NCI-H2171 (cell line): ENCODE measurements at regions not wholly inside any gene's neighbourhood (a gene's known extent, or its start where the extent isn't known, plus 50 kb on each side); places are given as distances from the start of the nearest gene placed in this dataset.

ENCODE experiments used
- DNase-seq: peaks from one replicate; lab custom pipeline; 2025; lab: John Stamatoyannopoulos, UW

DNA sequence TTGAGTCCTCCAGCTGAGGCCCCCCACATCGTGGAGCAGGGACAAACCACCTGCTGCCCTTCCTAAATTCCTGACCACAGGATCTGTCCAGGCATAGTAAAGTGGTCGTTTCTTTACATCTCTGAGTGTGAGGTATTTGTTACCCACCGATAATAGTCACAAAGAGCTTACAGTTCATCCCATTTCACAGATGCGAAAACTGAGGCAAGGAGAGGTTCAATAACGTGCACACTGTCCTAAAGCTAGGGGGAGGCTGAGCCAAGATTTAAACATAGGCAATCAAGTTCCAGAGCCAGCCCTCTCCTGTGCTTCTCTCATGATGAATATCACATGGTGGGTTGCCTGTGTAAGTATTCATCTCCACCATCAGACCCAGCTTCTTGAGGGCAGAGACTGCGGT is 135.4 kb downstream of the CCT6B start:
- no peak for DNase-seq

DNA sequence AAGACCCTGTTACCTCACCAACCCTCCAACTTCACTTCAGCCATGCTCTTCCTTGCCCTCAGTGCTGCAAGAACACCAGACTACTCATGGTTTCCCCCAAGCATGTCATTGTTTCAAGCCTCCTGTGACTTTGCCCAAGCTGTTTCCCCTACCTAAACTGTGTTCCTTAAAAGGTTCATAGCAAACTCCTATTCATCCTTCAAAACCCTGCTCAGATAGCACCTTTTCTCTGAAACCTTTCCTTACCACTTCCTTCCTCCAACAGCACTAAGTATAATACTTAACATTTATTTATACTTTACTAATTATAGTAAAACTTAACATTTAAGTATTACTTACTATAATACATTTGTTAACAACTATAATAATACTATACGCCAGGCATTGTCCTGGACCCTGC is 136.2 kb downstream of the CCT6B start:
- DNase-seq: no peak

DNA sequence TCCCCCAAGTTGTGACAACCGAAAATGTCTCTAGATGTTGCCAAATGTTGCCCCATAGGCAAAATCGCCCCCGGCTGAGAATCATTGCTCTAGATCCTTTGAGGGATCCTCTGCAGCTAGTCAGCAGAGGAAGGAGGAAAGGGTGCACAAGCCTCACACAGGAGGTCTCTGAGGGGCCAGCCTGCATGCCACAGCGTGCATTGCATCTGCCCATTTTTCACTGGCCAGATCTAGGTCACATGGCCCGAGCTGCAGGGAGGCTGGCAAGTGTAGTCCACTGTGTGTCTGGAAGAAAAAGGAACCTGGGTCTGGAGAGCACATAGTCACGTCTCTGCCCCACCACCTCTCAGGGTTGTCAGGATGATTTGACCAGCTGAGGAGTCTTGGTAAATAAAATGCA is 138.2 kb downstream of the CCT6B start:
- no peak for DNase-seq

DNA sequence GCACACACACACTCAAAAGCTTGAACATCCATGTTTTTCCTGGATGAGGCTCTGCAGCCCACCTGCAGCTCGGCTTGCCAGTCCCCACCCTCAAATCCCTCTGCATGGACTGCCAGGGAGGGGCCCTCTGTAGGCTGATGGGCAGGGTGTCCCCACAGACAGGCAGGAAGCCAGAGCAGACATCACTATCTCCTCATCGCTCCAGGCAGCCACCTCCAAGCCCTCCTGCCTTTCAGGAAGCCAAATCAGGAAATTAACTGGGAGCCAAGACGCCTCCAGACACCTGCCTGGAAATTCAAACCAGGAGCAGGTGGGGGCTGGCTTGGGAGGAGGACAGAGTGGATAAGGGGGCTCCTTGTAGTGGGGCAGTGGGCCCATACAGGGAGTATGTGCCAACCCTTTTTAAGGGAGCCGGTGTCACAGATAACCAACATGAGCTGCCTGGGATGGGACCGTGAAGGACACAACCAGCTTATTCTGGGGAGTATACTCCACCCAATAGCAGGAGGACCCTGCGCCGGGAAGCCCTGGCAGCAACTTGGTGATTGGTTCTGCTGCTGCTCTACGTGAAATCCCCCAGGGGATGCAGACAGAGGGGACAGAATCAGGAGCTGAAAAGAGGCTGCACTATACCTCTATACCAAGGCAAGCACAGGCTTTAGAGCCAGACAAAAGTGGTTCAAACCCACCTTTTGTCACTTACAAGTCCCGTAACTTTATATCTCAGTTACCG is 139.1 kb downstream of the CCT6B start:
- no peak for DNase-seq

DNA sequence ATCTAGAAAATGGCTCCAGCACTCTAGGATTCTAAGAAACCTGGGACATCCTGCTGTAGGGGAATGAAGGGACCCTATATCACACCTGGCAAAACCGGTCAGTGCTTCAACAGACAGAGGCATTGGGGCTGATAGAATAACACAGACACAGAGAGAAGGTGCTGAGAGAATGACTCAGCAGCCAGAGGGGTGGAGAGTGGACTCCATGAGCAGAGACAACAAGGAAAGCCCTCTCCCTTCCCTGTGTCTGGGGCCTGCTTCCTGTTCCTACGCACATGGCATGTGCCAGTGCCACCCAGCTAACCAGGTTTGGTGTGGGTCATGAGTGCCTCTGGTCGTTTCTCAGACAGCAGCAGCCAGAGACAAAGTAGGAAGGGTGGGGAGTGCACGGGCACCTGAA is 140.3 kb downstream of the CCT6B start:
- DNase-seq: no peak

DNA sequence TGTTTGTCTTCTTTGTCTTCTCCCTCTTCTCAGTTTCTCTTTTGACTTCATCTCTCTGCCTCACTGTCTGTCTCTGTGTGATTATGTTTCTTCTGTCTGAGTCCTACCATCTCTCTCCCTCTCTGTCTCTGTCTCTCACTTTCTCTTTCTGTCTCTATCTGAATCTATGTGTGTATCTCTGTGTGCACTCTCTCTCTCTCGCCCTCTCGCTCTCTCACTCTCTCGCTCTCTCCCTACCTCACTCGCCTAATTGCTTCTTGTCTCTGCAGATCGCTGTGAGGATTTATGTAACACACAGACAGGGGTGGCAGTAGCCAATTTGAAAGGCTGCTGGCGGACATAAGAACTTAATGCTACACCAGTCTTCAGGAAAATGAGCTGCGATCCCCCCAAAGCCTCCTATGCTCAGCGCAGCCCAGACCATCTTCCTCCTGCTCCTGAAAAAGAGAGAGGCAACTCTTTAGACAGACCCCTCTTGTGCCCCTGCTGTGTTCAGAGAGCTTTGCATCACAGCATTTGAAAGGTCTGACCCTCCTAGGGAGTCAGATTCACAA is 140.9 kb downstream of the CCT6B start:
- DNase-seq: no peak

DNA sequence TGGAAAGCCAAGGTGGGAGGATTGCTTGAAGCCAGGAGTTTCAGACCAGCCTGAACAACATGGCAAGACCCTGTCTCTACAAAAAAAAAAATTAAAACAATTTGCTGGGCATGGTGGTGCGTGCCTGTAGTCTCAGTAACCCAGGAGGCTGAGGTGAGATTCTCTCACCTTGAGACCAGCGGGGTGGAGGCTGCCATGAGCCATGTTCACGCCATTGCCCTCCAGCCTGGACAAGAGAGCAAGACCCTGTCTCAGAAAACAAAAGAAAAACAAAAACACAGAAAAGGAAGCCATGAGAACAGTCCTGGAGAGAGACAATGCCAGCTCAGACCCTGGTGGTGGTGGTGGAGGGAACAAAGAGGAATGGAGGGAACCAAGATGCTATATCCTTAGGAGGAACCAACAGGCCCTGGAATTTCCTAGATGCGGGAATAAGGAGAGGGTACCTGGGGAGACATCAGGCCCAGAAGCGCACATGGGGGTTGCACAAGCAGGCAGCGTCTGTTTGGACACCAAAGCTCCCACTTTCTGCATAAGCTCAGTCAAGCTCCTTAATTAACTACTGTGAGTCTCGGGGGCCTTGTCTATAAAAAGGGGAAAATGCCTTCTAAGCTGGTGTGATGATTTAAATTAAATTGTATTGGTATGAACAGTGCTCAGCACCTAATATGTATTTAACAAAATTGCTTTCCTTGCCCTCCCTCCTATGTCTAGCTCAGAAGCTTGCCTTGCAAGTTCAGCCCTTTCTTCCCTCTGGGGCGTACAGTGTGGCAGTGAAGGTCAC is 143.8 kb downstream of the CCT6B start:
- DNase-seq: no peak

DNA sequence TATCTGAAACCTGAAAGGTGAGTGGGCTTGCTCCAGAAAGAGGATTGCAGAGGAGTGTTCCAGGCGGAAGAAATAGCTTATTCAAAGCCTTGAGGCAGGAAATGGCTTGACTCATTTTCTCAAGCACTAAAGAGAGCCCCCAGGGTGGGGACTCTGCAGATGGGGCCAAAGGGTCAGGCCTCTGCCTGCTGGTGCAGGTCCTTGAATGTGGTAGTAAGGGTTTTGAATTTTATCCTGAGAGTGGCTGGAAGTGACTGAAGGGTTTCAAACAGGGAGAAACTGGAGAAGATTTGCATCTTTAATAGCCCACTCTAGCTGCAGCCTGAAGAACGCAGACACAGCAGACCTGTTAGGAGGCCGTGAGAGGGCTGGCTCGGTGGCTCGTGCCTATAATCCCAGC is 144.4 kb downstream of the CCT6B start:
- no peak for DNase-seq

DNA sequence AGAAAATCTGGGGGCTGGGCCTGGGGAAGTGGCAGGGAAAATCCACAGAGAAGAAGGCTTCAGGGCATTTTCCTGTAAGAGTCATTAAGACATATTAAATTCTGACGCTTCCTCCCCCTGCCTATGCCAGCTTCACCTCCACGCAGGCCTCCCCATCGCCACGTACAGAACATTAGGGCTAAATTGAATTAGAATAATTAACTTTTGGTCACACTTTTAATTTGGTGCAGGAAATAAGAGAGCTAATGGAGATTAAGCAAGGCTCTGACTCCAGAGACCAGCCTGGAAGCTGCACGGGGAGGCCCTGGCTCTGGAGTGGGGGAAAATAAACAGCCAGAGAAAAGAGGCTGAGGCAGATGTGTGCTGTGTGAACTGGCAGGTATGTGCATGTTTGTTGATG is 148.0 kb downstream of the CCT6B start:
- no peak for DNase-seq

DNA sequence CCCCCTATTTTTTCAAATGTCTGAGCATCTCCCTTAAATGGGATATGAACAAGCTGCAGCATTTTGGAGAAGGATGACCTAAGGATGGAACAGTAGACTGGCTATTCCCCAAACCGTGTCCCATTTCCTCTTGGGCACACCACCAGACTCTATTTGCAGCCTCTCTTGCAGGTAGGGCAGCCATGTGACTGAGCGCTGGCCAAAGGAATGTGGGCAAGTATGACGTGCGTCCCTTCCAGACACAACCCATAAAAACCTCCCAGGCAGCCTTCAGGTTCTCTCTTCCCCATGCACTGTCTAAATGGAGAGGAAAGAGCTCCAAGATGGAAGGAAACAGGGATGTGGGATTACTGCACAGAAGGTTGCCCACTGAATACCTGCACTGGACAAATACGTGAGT is 149.7 kb downstream of the CCT6B start:
- no peak for DNase-seq

DNA sequence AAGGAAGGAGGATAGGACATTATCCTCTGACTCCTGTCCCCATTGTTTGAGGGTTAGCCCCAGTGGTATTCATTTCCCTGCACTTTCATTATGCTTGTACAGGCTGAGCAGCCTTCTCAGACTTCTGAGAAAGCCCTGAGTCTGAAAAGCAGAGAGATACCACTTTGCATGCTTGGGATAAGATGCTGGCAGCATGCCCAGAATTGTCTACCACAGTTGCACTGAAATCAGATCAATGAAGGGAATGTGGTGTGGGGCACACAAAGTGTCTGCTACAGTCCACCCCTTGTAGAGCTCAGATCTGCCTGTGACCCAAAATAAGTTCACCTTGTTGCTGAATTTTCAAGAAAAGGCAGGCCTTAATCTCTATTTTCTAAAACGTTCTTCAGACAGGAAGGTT is 160.6 kb downstream of the CCT6B start:
- DNase-seq: peak; percentile 24

DNA sequence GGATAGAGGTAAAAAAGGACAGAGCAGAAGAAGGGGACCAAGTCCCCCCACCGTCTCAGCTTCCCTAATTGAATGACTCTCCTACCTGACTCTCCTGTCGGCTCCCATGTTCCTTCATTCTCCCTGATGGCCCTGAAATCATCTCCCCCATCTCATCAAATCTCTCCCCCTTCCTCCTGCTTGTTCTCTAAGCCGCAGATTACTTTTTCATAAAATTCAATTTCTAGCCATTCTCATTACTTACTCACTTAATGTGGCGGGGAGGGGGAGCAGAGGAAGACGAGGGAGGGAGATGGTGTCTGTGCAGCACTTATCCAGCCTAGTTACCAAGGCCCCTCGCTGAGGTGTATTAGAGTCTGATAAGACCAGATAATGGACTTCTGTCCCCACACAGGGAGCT is 161.5 kb downstream of the CCT6B start:
- DNase-seq: no peak

DNA sequence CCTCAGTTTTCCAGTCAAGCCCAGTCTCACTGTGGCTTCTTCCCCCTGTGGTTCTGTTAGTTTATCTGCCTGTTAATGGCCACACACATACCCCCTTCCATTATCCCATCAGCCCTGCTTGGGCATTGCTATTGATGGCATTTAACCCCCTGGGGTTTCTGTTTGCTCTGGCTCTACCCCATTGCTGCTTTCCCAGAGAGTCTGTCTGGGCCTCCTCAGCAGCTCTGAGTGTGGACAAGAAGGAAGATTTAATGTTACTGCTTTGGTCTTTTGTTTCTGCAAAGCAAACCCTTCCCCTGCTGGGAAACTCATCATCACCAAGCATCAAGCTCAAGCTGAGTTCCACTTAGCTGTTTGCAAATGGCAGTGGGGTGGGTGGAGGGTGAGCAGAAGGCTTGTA is 162.7 kb downstream of the CCT6B start:
- DNase-seq: no peak

DNA sequence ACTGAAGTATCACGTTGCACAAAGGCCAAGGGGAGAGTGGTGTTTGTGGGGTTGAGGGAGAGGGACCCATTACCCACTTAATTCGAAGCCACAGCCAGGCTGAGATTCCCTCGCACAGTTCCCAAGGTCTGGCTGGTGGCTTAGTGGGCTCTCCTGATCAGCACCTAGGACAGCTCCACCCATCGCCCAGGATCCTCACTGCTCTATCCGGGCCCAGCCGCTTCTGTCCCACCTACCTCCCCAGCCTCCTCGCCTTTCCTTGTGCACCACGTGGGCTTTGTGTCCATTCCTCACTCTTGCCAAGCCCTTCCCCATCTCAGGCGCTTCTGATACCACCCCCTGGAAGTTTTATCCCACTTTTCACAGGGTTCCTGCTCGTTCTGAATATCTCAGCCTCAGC is 163.5 kb downstream of the CCT6B start:
- no peak for DNase-seq

DNA sequence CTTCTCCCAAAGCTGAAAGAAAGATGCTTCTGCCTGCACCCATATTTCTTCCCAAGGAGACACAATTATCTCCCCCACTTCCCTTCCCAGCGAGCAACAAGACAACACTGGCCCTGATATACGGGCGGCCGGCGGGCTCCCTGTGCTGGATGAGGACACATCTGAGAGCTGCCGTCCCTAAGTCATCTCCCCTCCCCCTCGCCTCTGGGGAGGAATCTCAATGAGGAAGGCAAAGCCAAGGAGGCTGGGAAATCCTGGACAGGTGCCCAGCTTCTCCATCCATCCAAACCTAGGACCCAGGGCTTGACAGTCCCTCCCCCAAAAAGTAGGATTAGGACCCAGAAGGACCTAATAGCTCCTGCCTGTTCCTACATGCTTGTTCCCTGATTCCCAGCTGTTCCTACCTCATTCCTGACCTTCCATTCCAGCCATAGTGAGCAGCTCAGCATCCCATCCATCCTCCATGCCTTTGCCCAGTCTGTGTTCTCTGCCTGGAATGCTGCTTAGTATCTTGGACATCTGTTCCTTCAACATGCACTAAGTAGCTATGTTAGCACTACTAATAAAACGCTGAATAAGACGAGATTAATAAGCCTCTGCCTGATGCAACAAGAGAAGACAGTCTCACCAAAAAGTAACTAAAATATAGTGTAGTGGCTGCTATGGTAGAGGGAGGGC is 167.9 kb downstream of the CCT6B start:
- DNase-seq: peak; percentile 26

DNA sequence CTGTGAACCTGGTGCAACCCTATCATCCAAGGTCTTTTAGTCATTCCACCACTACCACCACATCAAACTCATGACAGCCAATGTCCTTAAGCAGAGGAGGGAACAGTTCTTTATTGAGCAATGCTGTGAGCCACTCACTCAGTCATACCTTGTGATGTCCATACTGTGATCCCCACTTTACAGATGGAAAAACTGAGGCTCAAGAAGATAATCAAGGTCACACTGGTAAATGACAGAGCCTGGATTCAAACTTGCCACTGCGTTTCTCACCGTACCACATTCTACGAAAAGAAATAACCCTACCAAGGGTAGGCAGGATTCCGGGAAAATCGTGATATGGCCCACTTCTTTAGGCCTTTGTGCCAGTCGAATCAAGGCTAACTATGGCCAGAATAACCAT is 172.6 kb downstream of the CCT6B start:
- no peak for DNase-seq

DNA sequence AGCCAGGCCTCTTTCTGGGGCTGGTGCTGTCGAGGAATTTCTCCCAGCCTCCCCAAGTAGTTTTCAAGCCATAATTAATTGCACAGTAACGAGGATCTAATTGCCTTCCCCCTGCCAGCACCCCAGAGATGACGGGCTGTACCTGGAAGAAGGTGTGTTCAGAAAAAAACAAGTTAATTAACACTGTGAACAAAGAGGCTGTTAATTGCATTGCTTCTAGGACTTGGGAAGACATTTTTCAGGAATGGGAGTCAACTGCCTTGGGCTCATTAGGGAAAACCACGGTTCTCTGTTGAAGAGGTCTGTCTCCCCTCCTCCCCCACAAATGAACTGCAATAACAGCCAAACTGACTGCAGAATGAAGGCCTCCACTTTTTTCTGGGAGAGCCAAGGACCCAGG is 176.7 kb downstream of the CCT6B start:
- DNase-seq: no peak

DNA sequence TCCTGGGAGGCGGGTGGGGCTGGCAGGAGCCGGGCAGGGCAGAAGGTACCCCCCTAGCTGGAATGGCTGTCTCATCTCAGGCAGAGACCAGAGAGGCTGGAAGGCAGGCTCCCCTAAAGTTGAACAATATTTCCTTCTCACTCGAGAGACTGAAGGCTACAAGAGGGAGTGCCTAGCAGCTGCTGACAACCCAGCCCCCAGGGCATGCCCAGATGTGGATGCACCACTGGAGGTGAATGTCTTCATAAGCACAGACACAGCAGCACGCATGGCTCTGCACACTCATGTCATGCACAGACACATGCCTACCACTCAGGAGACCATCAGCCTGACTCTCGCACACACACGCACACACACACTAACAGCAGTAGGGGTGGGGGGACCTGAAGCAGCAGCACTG is 179.0 kb downstream of the CCT6B start:
- no peak for DNase-seq

DNA sequence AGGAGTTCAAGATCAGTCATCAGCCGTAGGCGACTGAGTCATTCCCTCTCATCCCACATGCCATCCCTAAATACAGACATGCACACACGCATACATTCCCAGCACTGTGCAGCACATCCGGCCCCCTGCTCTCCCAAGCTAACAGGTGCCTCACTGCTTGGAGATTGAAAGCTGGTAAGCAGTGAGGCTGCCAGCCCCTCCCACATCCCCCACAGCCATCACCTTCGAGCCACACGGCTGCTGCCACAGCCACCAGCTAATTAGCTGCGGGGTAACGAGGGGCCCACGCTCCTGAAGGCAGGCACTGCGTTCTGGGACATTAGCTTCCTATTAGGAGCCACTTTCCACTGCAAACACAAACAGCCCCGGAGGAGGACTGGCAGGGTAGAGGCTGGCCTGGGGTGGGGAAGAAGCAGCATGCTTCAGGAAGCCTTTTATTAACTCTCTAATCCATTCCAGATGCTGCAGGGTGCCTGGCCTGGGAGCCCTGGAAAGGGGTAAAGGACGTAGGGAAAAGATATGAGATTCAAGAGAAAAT is 179.6 kb downstream of the CCT6B start:
- no peak for DNase-seq

DNA sequence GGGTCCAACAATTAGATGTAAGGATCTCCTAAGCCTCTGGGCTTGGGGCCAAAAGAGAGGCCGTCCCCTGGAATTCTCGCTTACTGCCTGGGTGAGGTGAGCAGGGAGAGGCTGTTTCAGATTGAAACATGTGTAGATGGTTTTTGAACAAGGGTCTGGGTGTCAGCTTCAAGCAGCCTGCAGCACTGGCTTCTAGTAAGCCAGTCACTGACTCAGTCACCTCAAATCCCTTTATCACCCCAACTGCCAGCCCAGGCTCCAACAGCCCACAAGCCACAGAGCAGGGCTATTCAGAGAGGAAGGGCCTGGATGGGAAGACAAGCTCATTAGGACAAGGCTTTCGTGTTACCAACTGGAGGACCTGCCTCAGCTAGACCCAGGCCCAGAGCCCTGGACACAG is 180.2 kb downstream of the CCT6B start:
- DNase-seq: no peak

DNA sequence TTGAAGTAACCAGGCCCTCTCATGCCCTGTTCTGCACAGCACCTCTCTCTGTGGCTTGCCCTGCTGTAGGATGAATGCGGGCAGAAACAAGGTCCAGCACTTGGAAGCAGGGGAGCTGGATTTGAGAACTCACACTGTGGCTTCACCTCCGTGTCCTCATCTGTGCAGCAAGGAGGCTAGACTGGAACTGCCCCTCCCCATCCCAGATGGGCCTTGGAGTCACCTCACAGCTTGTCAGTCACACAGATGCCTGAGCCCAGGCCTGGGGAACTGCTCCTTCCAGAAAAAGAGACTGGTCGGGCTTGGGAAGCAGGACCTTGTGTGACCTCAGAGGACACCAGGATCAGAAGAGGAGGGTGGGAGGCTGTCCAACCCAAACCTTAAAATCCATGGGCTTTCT is 180.8 kb downstream of the CCT6B start:
- no peak for DNase-seq
